ENCODE measurements at regions not wholly inside any gene's neighbourhood (a gene's known extent, or its start where the extent isn't known, plus 50 kb on each side); places are given as distances from the start of the nearest gene placed in this dataset.

DNA sequence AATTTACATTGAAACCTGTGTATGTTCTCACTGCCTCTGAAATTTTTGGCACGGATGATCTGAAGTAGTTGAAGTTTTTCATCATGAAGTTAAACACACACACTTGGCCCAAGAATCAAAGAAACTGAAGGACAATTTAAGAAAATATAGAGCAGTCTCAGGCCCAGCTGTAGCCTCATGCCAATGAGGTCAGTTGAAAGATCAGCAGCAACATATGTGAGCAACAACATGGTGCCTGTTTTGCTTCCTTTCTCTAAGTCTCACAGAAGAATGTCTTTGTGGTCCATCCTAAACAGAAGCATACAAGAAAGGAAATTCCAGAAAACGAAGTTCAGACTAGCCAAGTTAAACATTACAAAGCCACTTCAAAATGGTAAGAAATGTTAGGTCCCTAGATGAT is 1737.2 kb downstream of the MAT2B start:
- no peaks in the 10 kb centered on the region for H3K9me3 ChIP-seq (ENCODE audit: control insufficient read depth in 1 of 2, low read length in 2 of 2)
- no peak overlapping the region for H3K27ac ChIP-seq (ENCODE audit: low read length)
- no peaks in the 10 kb centered on the region for H3K36me3 ChIP-seq (ENCODE audit: control insufficient read depth in 1 of 2, insufficient read depth in 2 of 2, low read length in 2 of 2)
- H3K4me1 ChIP-seq (ENCODE audit: control insufficient read depth in 1 of 2, insufficient read depth in 2 of 2, low read length in 2 of 2): no peaks in the 10 kb centered on the region
- no peaks in the 10 kb centered on the region for H3K27me3 ChIP-seq (ENCODE audit: low read depth, low read length)
- no peak overlapping the region for H3K4me3 ChIP-seq (ENCODE audit: low read depth in 1 of 2, low read length in 2 of 2)

GRCh38 chr5:165244407-165244806 is 1739.0 kb downstream of the MAT2B start:
- no peak overlapping the region for H3K4me3 ChIP-seq (ENCODE audit: low read depth in 1 of 2, low read length in 2 of 2)
- H3K27ac ChIP-seq (ENCODE audit: low read length): no peak overlapping the region
- H3K36me3 ChIP-seq (ENCODE audit: control insufficient read depth in 1 of 2, insufficient read depth in 2 of 2, low read length in 2 of 2): no peaks in the 10 kb centered on the region
- no peaks in the 10 kb centered on the region for H3K4me1 ChIP-seq (ENCODE audit: control insufficient read depth in 1 of 2, insufficient read depth in 2 of 2, low read length in 2 of 2)
- H3K27me3 ChIP-seq (ENCODE audit: low read depth, low read length): no peaks in the 10 kb centered on the region
- no peaks in the 10 kb centered on the region for H3K9me3 ChIP-seq (ENCODE audit: control insufficient read depth in 1 of 2, low read length in 2 of 2)

- H3K27ac ChIP-seq (ENCODE audit: low read length): no peak overlapping the region
- H3K27me3 ChIP-seq (ENCODE audit: low read depth, low read length): no peaks in the 10 kb centered on the region
- no peak overlapping the region for H3K4me3 ChIP-seq (ENCODE audit: low read depth in 1 of 2, low read length in 2 of 2)
- no peaks in the 10 kb centered on the region for H3K36me3 ChIP-seq (ENCODE audit: control insufficient read depth in 1 of 2, insufficient read depth in 2 of 2, low read length in 2 of 2)
- H3K9me3 ChIP-seq (ENCODE audit: control insufficient read depth in 1 of 2, low read length in 2 of 2): no peaks in the 10 kb centered on the region
- H3K4me1 ChIP-seq (ENCODE audit: control insufficient read depth in 1 of 2, insufficient read depth in 2 of 2, low read length in 2 of 2): no peaks in the 10 kb centered on the region
Observed at GRCh38 chr5:165258197-165258771, 1752.9 kb downstream of the MAT2B start.

- H3K9me3 ChIP-seq (ENCODE audit: control insufficient read depth in 1 of 2, low read length in 2 of 2): no peaks in the 10 kb centered on the region
- H3K27ac ChIP-seq (ENCODE audit: low read length): no peak overlapping the region
- H3K27me3 ChIP-seq (ENCODE audit: low read depth, low read length): no peaks in the 10 kb centered on the region
- no peaks in the 10 kb centered on the region for H3K4me1 ChIP-seq (ENCODE audit: control insufficient read depth in 1 of 2, insufficient read depth in 2 of 2, low read length in 2 of 2)
- H3K36me3 ChIP-seq (ENCODE audit: control insufficient read depth in 1 of 2, insufficient read depth in 2 of 2, low read length in 2 of 2): no peaks in the 10 kb centered on the region
- H3K4me3 ChIP-seq (ENCODE audit: low read depth in 1 of 2, low read length in 2 of 2): no peak overlapping the region
Observed at GRCh38 chr5:165260426-165260825, 1755.0 kb downstream of the MAT2B start.

DNA sequence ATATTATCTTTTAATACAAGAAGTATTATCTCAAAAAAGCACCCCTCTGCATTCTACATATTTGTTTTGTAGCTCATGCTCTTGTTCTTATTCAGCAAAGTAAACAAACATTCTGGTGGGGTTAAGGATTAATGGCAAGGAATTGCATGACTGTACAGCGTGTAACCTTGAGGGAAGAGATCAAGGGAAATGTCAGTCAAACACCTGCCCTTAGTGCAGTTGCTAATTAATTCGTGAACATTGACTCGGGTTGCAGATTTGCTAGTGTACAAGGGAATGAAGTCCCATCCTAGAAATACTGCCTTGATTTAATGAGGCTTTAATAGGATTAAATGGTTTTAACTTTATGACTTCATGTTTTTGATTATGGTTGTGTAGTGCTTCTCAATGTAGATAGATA is 1758.1 kb downstream of the MAT2B start:
- Histone ChIP-seq H3K4me1 (ENCODE audit: control insufficient read depth in 1 of 2, insufficient read depth in 2 of 2, low read length in 2 of 2) (no peaks in the 10 kb centered on the region), H3K27ac (ENCODE audit: low read length) (no peak overlapping the region), H3K4me3 (ENCODE audit: low read depth in 1 of 2, low read length in 2 of 2) (no peak overlapping the region), H3K36me3 (ENCODE audit: control insufficient read depth in 1 of 2, insufficient read depth in 2 of 2, low read length in 2 of 2) (no peaks in the 10 kb centered on the region), H3K9me3 (ENCODE audit: control insufficient read depth in 1 of 2, low read length in 2 of 2) (no peaks in the 10 kb centered on the region), H3K27me3 (ENCODE audit: low read depth, low read length) (no peaks in the 10 kb centered on the region)

- Histone ChIP-seq H3K4me1 (ENCODE audit: control insufficient read depth in 1 of 2, insufficient read depth in 2 of 2, low read length in 2 of 2) (no peaks in the 10 kb centered on the region), H3K4me3 (ENCODE audit: low read depth in 1 of 2, low read length in 2 of 2) (no peak overlapping the region), H3K27me3 (ENCODE audit: low read depth, low read length) (no peaks in the 10 kb centered on the region), H3K9me3 (ENCODE audit: control insufficient read depth in 1 of 2, low read length in 2 of 2) (no peaks in the 10 kb centered on the region), H3K36me3 (ENCODE audit: control insufficient read depth in 1 of 2, insufficient read depth in 2 of 2, low read length in 2 of 2) (no peaks in the 10 kb centered on the region), H3K27ac (ENCODE audit: low read length) (no peak overlapping the region)
Observed at GRCh38 chr5:165266939-165267338, 1761.5 kb downstream of the MAT2B start.

GRCh38 chr5:165272436-165272835 is 1767.0 kb downstream of the MAT2B start:
- H3K9me3 ChIP-seq (ENCODE audit: control insufficient read depth in 1 of 2, low read length in 2 of 2): no peaks in the 10 kb centered on the region
- no peak overlapping the region for H3K27ac ChIP-seq (ENCODE audit: low read length)
- H3K4me3 ChIP-seq (ENCODE audit: low read depth in 1 of 2, low read length in 2 of 2): no peak overlapping the region
- H3K27me3 ChIP-seq (ENCODE audit: low read depth, low read length): no peaks in the 10 kb centered on the region
- H3K4me1 ChIP-seq (ENCODE audit: control insufficient read depth in 1 of 2, insufficient read depth in 2 of 2, low read length in 2 of 2): no peaks in the 10 kb centered on the region
- no peaks in the 10 kb centered on the region for H3K36me3 ChIP-seq (ENCODE audit: control insufficient read depth in 1 of 2, insufficient read depth in 2 of 2, low read length in 2 of 2)

DNA sequence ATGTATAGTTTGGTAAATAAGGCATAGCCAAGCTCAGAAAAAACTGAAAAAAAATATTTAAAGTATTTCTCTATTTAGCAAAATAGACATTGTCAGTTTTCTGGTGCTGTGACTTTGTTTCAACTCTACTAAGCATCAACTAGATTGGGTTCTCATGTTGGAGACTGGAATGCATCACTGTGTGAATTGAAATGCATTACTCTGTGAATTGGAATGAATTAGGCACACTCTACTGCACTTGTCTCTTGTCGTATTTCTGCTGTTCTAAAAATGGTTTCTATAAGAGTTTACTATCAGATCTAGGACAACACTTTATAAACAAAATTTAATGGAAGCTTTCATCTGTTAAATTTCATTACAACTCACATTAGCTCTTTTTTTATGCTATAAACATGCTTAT is 1772.2 kb downstream of the MAT2B start:
- H3K27ac ChIP-seq (ENCODE audit: low read length): no peak overlapping the region
- no peaks in the 10 kb centered on the region for H3K36me3 ChIP-seq (ENCODE audit: control insufficient read depth in 1 of 2, insufficient read depth in 2 of 2, low read length in 2 of 2)
- no peaks in the 10 kb centered on the region for H3K27me3 ChIP-seq (ENCODE audit: low read depth, low read length)
- H3K4me3 ChIP-seq (ENCODE audit: low read depth in 1 of 2, low read length in 2 of 2): no peak overlapping the region
- H3K4me1 ChIP-seq (ENCODE audit: control insufficient read depth in 1 of 2, insufficient read depth in 2 of 2, low read length in 2 of 2): no peaks in the 10 kb centered on the region
- no peaks in the 10 kb centered on the region for H3K9me3 ChIP-seq (ENCODE audit: control insufficient read depth in 1 of 2, low read length in 2 of 2)

DNA sequence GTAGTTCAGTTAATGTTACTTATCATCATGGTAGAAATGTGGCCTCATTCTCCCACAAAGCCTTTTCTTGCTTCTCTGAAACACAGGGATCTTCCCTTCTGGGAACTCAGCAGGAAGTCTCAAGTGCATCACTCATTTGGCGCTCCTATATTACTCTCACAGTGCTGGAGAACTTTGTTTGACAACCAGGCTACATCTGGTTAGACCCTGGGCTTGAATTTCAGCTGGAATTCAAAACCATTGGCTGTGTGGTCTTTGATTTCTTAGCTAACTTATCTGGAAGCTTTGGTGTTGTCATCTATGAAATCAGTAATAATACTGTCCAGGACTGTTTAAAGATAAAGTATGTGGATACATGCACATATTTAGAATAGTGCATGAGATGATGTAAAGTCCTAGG is 1777.1 kb downstream of the MAT2B start:
- H3K36me3 ChIP-seq (ENCODE audit: control insufficient read depth in 1 of 2, insufficient read depth in 2 of 2, low read length in 2 of 2): no peaks in the 10 kb centered on the region
- H3K9me3 ChIP-seq (ENCODE audit: control insufficient read depth in 1 of 2, low read length in 2 of 2): no peaks in the 10 kb centered on the region
- H3K27ac ChIP-seq (ENCODE audit: low read length): no peak overlapping the region
- H3K4me3 ChIP-seq (ENCODE audit: low read depth in 1 of 2, low read length in 2 of 2): no peak overlapping the region
- H3K27me3 ChIP-seq (ENCODE audit: low read depth, low read length): no peaks in the 10 kb centered on the region
- no peaks in the 10 kb centered on the region for H3K4me1 ChIP-seq (ENCODE audit: control insufficient read depth in 1 of 2, insufficient read depth in 2 of 2, low read length in 2 of 2)

DNA sequence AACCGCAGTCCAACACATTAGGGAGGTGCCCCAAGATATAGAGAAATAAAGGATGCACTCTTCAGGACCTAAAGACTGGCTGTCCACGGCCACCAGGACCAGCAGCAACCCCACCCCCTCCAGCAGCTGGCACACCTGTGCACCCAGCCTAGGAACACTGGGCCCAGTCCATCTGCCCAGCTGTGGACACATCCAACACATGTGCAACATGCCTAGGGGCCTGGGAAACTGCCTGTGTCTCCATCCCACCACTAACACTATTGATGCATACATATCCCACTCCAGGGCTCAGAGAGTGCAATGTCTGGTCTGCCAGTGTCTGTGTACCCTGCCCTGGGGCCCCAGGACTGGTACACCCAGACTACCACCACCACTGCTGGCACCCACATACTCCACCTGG is 1781.3 kb downstream of the MAT2B start:
- Histone ChIP-seq H3K9me3 (ENCODE audit: control insufficient read depth in 1 of 2, low read length in 2 of 2) (no peaks in the 10 kb centered on the region), H3K4me1 (ENCODE audit: control insufficient read depth in 1 of 2, insufficient read depth in 2 of 2, low read length in 2 of 2) (no peaks in the 10 kb centered on the region), H3K4me3 (ENCODE audit: low read depth in 1 of 2, low read length in 2 of 2) (no peak overlapping the region), H3K27me3 (ENCODE audit: low read depth, low read length) (no peaks in the 10 kb centered on the region), H3K36me3 (ENCODE audit: control insufficient read depth in 1 of 2, insufficient read depth in 2 of 2, low read length in 2 of 2) (no peaks in the 10 kb centered on the region), H3K27ac (ENCODE audit: low read length) (no peak overlapping the region)

GRCh38 chr5:165290535-165290934 is 1785.1 kb downstream of the MAT2B start:
- Histone ChIP-seq H3K27ac (ENCODE audit: low read length) (no peak overlapping the region), H3K36me3 (ENCODE audit: control insufficient read depth in 1 of 2, insufficient read depth in 2 of 2, low read length in 2 of 2) (no peaks in the 10 kb centered on the region), H3K4me3 (ENCODE audit: low read depth in 1 of 2, low read length in 2 of 2) (no peak overlapping the region), H3K27me3 (ENCODE audit: low read depth, low read length) (no peaks in the 10 kb centered on the region), H3K9me3 (ENCODE audit: control insufficient read depth in 1 of 2, low read length in 2 of 2) (no peaks in the 10 kb centered on the region), H3K4me1 (ENCODE audit: control insufficient read depth in 1 of 2, insufficient read depth in 2 of 2, low read length in 2 of 2) (no peaks in the 10 kb centered on the region)

- no peak overlapping the region for H3K27ac ChIP-seq (ENCODE audit: low read length)
- no peaks in the 10 kb centered on the region for H3K27me3 ChIP-seq (ENCODE audit: low read depth, low read length)
- no peaks in the 10 kb centered on the region for H3K36me3 ChIP-seq (ENCODE audit: control insufficient read depth in 1 of 2, insufficient read depth in 2 of 2, low read length in 2 of 2)
- no peaks in the 10 kb centered on the region for H3K4me1 ChIP-seq (ENCODE audit: control insufficient read depth in 1 of 2, insufficient read depth in 2 of 2, low read length in 2 of 2)
- H3K9me3 ChIP-seq (ENCODE audit: control insufficient read depth in 1 of 2, low read length in 2 of 2): no peaks in the 10 kb centered on the region
- no peak overlapping the region for H3K4me3 ChIP-seq (ENCODE audit: low read depth in 1 of 2, low read length in 2 of 2)
Observed at GRCh38 chr5:165296401-165297130, 1791.1 kb downstream of the MAT2B start.

All from muscle layer of duodenum (tissue), 2 donors.